ENCODE measurements at regions not wholly inside any gene's neighbourhood (a gene's known extent, or its start where the extent isn't known, plus 50 kb on each side); places are given as distances from the start of the nearest gene placed in this dataset.

- TF ChIP-seq POLR2A (IDR thresholded peaks at IDR 0.05; ENCODE audit: low read depth, low read length) (no peak), POLR2AphosphoS5 (IDR thresholded peaks at IDR 0.05; ENCODE audit: low read depth, low read length) (no peak), TAF1 (IDR thresholded peaks at IDR 0.05; ENCODE audit: borderline replicate concordance, low read depth, low read length) (no peak)
- no peak for DNase-seq (ENCODE audit: insufficient read length)
- FAIRE-seq, result no peak
Measured at GRCh38 chr14:104369208-104369607, 210.4 kb upstream of the C14orf180 start.

DNA sequence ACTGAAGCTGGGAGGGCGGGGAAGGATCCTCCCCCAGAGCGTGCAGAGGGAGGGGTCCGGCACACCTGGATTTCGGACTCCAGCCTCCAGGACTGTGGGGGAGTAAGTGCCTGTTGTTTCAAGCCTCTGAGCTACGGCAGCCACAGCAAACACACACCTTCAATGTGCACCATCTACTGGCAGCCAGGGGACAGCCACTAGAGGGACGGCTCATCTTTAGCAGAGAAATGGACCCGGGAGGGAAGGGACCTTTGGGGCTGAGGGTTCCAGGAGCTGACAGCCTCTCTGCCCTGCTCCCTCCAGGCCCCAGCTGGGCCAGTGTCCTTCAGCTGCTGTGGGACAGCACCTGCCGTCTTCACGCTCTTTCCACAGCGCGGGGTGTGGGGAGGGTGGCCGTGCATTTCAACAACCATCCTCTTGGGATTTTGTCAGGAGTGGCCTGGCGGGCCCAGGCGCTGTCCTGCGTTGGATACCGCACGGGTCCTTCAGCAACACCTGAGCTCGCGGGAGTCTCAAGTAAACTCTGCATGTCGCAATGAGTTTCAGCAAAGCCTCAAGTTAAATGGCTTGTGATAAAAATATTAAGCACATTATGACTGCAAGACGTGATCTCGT lies 209.2 kb upstream of the C14orf180 start:
- TF ChIP-seq TAF1 (IDR thresholded peaks at IDR 0.05; ENCODE audit: borderline replicate concordance, low read depth, low read length) (no peak), POLR2AphosphoS5 (IDR thresholded peaks at IDR 0.05; ENCODE audit: low read depth, low read length) (no peak), POLR2A (IDR thresholded peaks at IDR 0.05; ENCODE audit: low read depth, low read length) (no peak)
- FAIRE-seq (no peak), DNase-seq (ENCODE audit: insufficient read length) (no peak)

- no peak for TF ChIP-seq TAF1 (IDR thresholded peaks at IDR 0.05; ENCODE audit: borderline replicate concordance, low read depth, low read length)
- TF ChIP-seq POLR2AphosphoS5 (IDR thresholded peaks at IDR 0.05; ENCODE audit: low read depth, low read length), result no peak
- no peak for TF ChIP-seq POLR2A (IDR thresholded peaks at IDR 0.05; ENCODE audit: low read depth, low read length)
- DNase-seq (ENCODE audit: insufficient read length) (no peak), FAIRE-seq (no peak)
Measured at GRCh38 chr14:104371031-104371430, 208.5 kb upstream of the C14orf180 start.

GRCh38 chr14:104371917-104372316 lies 207.6 kb upstream of the C14orf180 start:
- DNase-seq (ENCODE audit: insufficient read length) (no peak), FAIRE-seq (no peak)
- no peak for TF ChIP-seq POLR2A (IDR thresholded peaks at IDR 0.05; ENCODE audit: low read depth, low read length)
- TF ChIP-seq TAF1 (IDR thresholded peaks at IDR 0.05; ENCODE audit: borderline replicate concordance, low read depth, low read length), result no peak
- no peak for TF ChIP-seq POLR2AphosphoS5 (IDR thresholded peaks at IDR 0.05; ENCODE audit: low read depth, low read length)

GRCh38 chr14:104372390-104373054 lies 207.0 kb upstream of the C14orf180 start:
- no peak for FAIRE-seq

DNA sequence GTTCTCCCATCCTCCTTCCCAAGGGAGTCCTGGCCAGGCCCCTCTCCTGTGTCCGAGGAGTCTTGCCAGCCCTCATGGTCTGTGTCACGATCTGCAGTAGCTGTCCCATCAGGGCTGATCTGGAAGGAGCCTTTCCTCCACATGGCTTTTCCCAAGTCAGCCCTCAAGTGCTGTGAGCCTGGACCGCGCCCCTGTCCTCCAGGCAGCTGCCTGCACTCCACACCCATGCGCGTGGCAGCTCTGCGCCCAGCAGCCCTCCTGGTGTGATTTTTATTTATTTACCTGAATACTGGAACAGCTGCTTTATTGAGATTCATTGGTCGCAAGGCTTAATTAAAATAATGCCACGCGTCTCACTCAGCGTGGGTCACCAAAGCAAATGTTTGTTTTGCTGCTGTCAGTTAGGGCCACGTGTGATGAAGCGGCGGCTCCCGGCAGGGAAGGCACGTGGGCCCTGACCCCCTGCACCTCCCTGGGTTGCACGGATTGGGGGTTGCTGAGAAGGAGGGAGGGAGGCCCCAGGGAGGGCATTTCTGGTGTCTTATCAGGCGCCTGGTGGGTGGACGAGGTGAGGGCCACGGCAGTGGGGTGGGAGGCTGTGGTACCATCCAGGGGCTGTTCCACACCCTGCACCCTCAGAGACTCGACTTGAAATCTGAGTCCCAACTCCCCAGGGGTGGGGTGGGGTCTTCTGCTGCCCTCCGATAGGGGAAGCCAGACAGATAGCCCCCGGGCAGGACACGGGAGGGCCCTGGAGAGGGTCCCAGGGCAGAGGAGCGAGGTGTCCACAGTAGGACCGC lies 206.3 kb upstream of the C14orf180 start:
- no peak for DNase-seq (ENCODE audit: insufficient read length)

More at GRCh38 chr14:104372390-104373054, 207.0 kb upstream of the C14orf180 start:
- TF ChIP-seq POLR2A (IDR thresholded peaks at IDR 0.05; ENCODE audit: low read depth, low read length), result no peak
- no peak for DNase-seq (ENCODE audit: insufficient read length)

GRCh38 chr14:104373855-104374717 lies 205.5 kb upstream of the C14orf180 start:
- no peak for TF ChIP-seq POLR2A (IDR thresholded peaks at IDR 0.05; ENCODE audit: low read depth, low read length)
- FAIRE-seq (no peak), DNase-seq (ENCODE audit: insufficient read length) (no peak)

More for the DNA sequence above, 206.3 kb upstream of the C14orf180 start:
- no peak for FAIRE-seq
- no peak for TF ChIP-seq POLR2AphosphoS5 (IDR thresholded peaks at IDR 0.05; ENCODE audit: low read depth, low read length)

DNA sequence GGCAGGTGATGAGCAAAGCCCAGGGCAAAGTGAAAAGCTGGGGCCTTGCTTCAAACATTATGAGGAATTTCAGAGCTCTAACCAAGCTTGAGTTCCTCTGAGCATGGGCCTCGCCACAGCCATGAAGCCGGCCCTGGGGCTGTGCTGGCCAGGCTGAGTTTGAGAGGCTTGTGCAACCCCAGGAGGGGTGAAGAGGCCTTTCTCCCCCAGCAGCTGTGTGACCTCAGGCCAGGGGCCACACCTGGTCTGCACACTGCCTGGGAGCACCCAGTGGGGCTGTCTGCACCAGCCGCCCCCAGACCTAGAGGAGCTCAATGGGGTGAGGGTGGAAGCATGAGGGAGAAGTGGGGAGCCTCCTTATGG lies 204.9 kb upstream of the C14orf180 start:
- no peak for FAIRE-seq
- no peak for TF ChIP-seq TAF1 (IDR thresholded peaks at IDR 0.05; ENCODE audit: borderline replicate concordance, low read depth, low read length)
- DNase-seq (ENCODE audit: insufficient read length), result no peak

DNA sequence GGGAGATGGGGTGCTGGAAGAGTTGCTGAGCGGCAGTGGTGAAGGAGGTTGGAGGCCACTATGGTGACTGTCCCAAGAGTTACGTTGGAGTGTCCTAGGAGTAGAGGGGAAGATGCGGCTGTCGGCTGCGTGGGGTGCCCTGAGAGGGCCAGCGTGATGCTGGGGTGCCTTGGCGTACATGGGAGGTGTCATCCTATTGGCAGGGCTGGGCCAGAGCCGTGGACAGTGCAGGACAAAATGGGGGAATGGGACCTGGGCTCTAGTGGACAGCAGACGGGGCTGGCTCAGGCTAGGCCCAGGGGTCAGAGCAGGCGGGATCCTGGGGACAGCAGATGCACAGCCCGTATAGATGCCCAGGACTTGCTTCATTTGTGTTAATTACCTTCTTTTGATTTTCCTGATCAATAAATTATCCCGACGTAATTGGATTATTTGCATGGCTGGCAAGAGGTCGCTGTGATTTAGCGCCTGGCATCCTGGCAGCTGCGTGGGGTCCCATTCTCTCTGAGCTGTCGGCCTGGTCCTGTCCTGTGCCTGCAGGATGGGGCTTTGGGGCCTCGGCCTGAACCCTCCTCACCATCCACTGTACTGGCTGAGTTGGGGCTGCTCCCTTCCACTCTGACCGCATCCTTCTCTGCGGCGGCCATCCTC lies 203.9 kb upstream of the C14orf180 start:
- no peak for FAIRE-seq
- DNase-seq (ENCODE audit: insufficient read length), result no peak
- TF ChIP-seq POLR2AphosphoS5 (IDR thresholded peaks at IDR 0.05; ENCODE audit: low read depth, low read length) (no peak), POLR2A (IDR thresholded peaks at IDR 0.05; ENCODE audit: low read depth, low read length) (no peak), TAF1 (IDR thresholded peaks at IDR 0.05; ENCODE audit: borderline replicate concordance, low read depth, low read length) (no peak)

- TF ChIP-seq POLR2AphosphoS5 (IDR thresholded peaks at IDR 0.05; ENCODE audit: low read depth, low read length), result no peak
- TF ChIP-seq TAF1 (IDR thresholded peaks at IDR 0.05; ENCODE audit: borderline replicate concordance, low read depth, low read length), result no peak
- no peak for TF ChIP-seq POLR2A (IDR thresholded peaks at IDR 0.05; ENCODE audit: low read depth, low read length)
- DNase-seq (ENCODE audit: insufficient read length) (no peak), FAIRE-seq (no peak)
Measured at GRCh38 chr14:104376202-104377140, 203.1 kb upstream of the C14orf180 start.

Measured in GM12892 (cell line).